GM23248 (cell line): ENCODE measurements at regions not wholly inside any gene's neighbourhood (a gene's known extent, or its start where the extent isn't known, plus 50 kb on each side); places are given as distances from the start of the nearest gene placed in this dataset.
A peak's percentile ranks its signal among the peaks of the same experiment; 100 is the strongest.

Experiments
- DNase-seq: peaks from one replicate; pipeline ENCODE4 v3.0.0-alpha.2; 2015
- H2AFZ ChIP-seq: fragments of 200-600 bp; sonication (generic); 2 replicates; pipeline ENCODE4 v1.6.1; 2016; ENCODE audit warnings: antibody characterized with exemption
- H3F3A ChIP-seq: fragments of 200-600 bp; sonication (generic); 2 replicates; pipeline ENCODE4 v1.6.1; 2016; ENCODE audit warnings: mild to moderate bottlenecking, antibody characterized with exemption, mixed run types; ENCODE audit not compliant: insufficient read depth
- H3K27ac ChIP-seq: fragments of 200-600 bp; sonication (generic); 2 replicates; pipeline ENCODE4 v1.5.1; 2016; ENCODE audit warnings: mild to moderate bottlenecking
- H3K27me3 ChIP-seq: fragments of 200-600 bp; sonication (generic); replicated peaks from 2 replicates; pipeline ENCODE4 v1.6.1; 2016; ENCODE audit warnings: mild to moderate bottlenecking; ENCODE audit not compliant: insufficient read depth
- H3K36me3 ChIP-seq: fragments of 200-600 bp; sonication (generic); 2 replicates; pipeline ENCODE4 v1.6.1; 2016; ENCODE audit warnings: low read depth, mild to moderate bottlenecking
- H3K4me1 ChIP-seq: fragments of 200-600 bp; sonication (generic); 2 replicates; pipeline ENCODE4 v1.6.1; 2016; ENCODE audit warnings: mild to moderate bottlenecking; ENCODE audit not compliant: insufficient read depth
- H3K4me2 ChIP-seq: fragments of 200-600 bp; sonication (generic); one replicate; pipeline ENCODE4 v1.6.1; 2016; ENCODE audit warnings: mild to moderate bottlenecking; ENCODE audit not compliant: unreplicated experiment
- H3K4me3 ChIP-seq: fragments of 200-600 bp; sonication (generic); 2 replicates; pipeline ENCODE4 v1.5.1; 2016; ENCODE audit warnings: mild to moderate bottlenecking
- H3K79me2 ChIP-seq: fragments of 200-600 bp; sonication (generic); 2 replicates; pipeline ENCODE4 v1.6.1; 2016; ENCODE audit warnings: mild to moderate bottlenecking; ENCODE audit not compliant: insufficient read depth
- H3K9ac ChIP-seq: fragments of 200-600 bp; sonication (generic); 2 replicates; pipeline ENCODE4 v1.6.1; 2016; ENCODE audit warnings: mild to moderate bottlenecking
- H3K9me2 ChIP-seq: fragments of 200-600 bp; sonication (generic); 2 replicates; pipeline ENCODE4 v1.6.1; 2016; ENCODE audit warnings: mixed run types, mild to moderate bottlenecking, moderate library complexity; ENCODE audit not compliant: insufficient read depth
- H3K9me3 ChIP-seq: fragments of 200-600 bp; sonication (generic); one replicate; pipeline ENCODE4 v1.6.1; 2017; ENCODE audit warnings: low read depth
- H4K20me1 ChIP-seq: fragments of 200-600 bp; sonication (generic); 2 replicates; pipeline ENCODE4 v1.6.0; 2016; ENCODE audit not compliant: insufficient read depth
- EZH2 ChIP-seq: fragments of 200-600 bp; sonication (generic); IDR thresholded peaks from 2 replicates; pipeline ENCODE4 v1.6.1; 2018; ENCODE audit warnings: antibody characterized with exemption, mild to moderate bottlenecking; ENCODE audit not compliant: insufficient read depth, poor library complexity, severe bottlenecking
- EZH2phosphoT487 ChIP-seq: fragments of 200-600 bp; sonication (generic); IDR thresholded peaks from 2 replicates; pipeline ENCODE4 v1.6.1; 2018; ENCODE audit warnings: antibody characterized with exemption, moderate library complexity, mild to moderate bottlenecking, low read depth; ENCODE audit not compliant: insufficient read depth
- WGBS, 2 experiments: methylation state at CpG; one replicate each; pipeline ENCODE4 v1.1.6; 2015 to 2017; ENCODE audit warnings: low lambda C conversion rate in 2 of 2, low coverage in 1 of 2; ENCODE audit errors: missing lambda C conversion rate in 2 of 2; 5-methylcytosine and 5-hydroxymethylcytosine counted together
- in situ Hi-C: fragments of 300-500 bp; cut with MboI; formaldehyde crosslinking; loops from 2 replicates; pipeline ENCODE4 v1.15.0; 2020

DNA sequence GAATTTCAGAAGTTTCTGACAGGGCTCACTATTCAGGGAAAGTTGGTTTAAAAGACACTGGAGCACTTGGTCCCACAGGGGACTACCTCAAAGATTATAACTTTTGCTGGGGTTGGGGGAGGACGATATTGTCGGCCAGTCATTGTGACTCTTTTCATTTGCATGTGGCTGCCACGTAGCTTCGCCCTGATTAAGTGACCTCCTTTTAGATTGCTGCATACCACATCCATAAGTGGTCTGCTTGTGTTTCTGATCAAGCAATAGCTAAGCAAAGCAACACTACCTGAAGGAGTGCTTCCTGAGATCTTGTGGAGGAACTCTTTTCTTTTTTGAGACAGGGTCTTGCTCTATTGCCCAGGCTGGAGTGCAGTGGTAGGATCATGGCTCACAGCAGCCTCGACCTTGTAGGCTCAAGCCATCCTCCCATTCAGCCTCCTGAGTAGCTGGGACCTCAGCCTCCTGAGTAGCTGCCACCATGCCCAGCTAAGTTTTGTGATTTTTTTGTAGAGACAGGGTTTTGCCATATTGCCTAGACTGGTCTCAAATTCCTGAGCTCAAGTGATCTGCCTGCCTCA lies 691.3 kb downstream of the EPM2A start:
- Histone ChIP-seq H3F3A (peaks cover 17% of the 10 kb centered on the region), H3K9ac (no peak overlapping the region), H3K27ac (0 out of 2 replicates have a peak overlapping the region, but pooled peaks have one; percentile 23), H3K4me3 (no peak overlapping the region), H3K4me1 (peaks cover 17% of the 10 kb centered on the region), H3K4me2 (peak overlapping the region; percentile 24), H3K9me3 (no peaks in the 10 kb centered on the region), H3K9me2 (no peaks in the 10 kb centered on the region), H3K79me2 (no peaks in the 10 kb centered on the region), H3K36me3 (no peaks in the 10 kb centered on the region), H4K20me1 (no peaks in the 10 kb centered on the region), H2AFZ (peak overlapping the region; percentile 4; the same call in 1 of the 2 replicates), H3K27me3 (no peaks in the 10 kb centered on the region)
- in situ Hi-C loops: no loop called here
- DNase-seq: no peak
- TF ChIP-seq EZH2 (no peak), EZH2phosphoT487 (no peak)
- 85 to 88% methylated on average over 5 of the region's 5 CpGs for WGBS, 2 experiments

DNA sequence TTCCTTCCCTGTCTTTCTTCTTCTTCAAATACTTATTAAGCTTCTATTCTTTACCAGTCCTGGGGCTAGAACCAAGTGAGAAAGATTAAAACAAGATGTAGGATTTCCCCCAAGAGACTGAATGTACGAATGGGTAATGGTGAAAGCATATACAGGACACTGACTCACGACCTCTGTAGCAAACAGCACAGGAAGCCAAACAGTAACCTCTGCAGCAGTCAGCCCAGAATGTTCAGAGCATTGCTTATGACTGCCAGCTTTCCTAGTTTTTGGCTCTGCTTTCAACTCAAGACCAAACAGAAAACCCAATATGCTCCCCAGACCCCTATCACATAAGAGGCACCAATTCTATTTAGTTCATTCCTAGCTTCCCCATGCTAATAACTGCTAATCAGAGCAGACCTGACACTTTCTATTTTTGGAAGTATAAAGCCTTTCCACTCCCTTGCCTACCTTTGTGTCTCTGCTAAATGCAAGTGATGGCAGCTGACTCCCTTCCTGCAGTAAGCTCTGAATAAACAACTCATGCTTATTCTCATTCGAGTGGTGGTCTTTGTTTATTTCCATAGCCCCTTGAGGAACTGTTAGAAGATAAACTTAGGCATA lies 690.6 kb downstream of the EPM2A start:
- H3K4me3 ChIP-seq: no peak overlapping the region
- 2 to 5% methylated on average over 3 of the region's 3 CpGs for WGBS, 2 experiments
- no peaks in the 10 kb centered on the region for H3K9me3 ChIP-seq
- H2AFZ ChIP-seq: peak overlapping the region; percentile 8; the same call in 1 of the 2 replicates
- H3F3A ChIP-seq: peaks cover 17% of the 10 kb centered on the region
- H3K9ac ChIP-seq: no peak overlapping the region
- H3K27me3 ChIP-seq: no peaks in the 10 kb centered on the region
- no peaks in the 10 kb centered on the region for H3K9me2 ChIP-seq
- peak overlapping the region; percentile 23; the same call in 1 of the 2 replicates for H3K27ac ChIP-seq
- in situ Hi-C loops: no loop called here
- peak; percentile 90 for DNase-seq
- H3K4me1 ChIP-seq: peaks cover 17% of the 10 kb centered on the region
- H3K4me2 ChIP-seq: peak overlapping the region; percentile 46
- H3K36me3 ChIP-seq: no peaks in the 10 kb centered on the region
- TF ChIP-seq EZH2phosphoT487: no peak
- no peak for TF ChIP-seq EZH2
- no peaks in the 10 kb centered on the region for H3K79me2 ChIP-seq
- H4K20me1 ChIP-seq: no peaks in the 10 kb centered on the region

DNA sequence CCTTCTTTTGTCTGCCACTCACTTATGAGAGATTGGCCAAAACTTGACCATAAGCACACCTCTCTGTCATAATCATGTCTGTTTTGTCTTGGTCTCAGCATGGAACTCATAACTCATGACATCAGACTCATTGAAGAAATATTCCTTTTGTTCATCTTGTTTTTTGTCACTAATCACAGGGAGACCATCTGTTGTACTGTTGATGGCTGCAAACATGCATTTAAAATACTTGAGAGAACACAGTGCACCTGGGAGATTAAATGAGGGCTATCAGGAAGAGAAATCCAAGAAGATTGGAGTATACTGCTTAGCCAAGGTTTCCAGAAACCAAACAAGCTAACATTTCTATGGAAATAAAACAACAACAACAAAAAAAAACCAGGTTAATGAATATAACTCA lies 689.7 kb downstream of the EPM2A start:
- TF ChIP-seq EZH2 (no peak), EZH2phosphoT487 (no peak)
- in situ Hi-C loops: no loop called here
- DNase-seq: no peak
- Histone ChIP-seq H3K27ac (no peak overlapping the region), H3K4me1 (peaks cover 17% of the 10 kb centered on the region), H3F3A (peaks cover 17% of the 10 kb centered on the region), H3K9ac (no peak overlapping the region), H4K20me1 (no peaks in the 10 kb centered on the region), H3K4me2 (no peak overlapping the region), H3K27me3 (no peaks in the 10 kb centered on the region), H3K9me2 (no peaks in the 10 kb centered on the region), H3K9me3 (no peaks in the 10 kb centered on the region), H3K36me3 (no peaks in the 10 kb centered on the region), H2AFZ (0 out of 2 replicates have a peak overlapping the region, but pooled peaks have one; percentile 8), H3K4me3 (no peak overlapping the region), H3K79me2 (no peaks in the 10 kb centered on the region)

DNA sequence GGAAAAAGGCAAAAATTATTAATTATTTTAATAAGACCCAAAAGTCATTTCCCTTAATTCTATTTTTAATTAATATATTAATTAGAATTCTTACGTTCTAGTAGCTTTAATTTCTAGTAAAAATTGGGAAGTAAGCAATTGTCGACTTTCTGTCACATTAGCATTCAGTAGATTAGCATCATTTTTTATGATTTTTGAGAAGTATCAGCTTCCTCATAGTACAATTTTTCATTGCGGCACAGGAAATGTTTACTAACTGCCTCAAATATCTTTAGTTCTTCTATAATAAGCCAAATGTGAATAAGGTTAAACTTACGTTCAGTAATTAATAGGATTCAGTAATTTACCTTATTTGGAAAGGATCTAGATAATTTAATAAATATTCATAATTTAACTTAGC lies 687.4 kb downstream of the EPM2A start:
- Histone ChIP-seq H3K4me2 (no peak overlapping the region), H3K27ac (no peak overlapping the region), H2AFZ (no peak overlapping the region), H3K9me3 (no peaks in the 10 kb centered on the region), H3K4me3 (no peak overlapping the region), H3K9ac (no peak overlapping the region), H4K20me1 (no peaks in the 10 kb centered on the region), H3K4me1 (peaks cover 17% of the 10 kb centered on the region), H3K79me2 (no peaks in the 10 kb centered on the region), H3K9me2 (no peaks in the 10 kb centered on the region), H3K36me3 (no peaks in the 10 kb centered on the region), H3F3A (peaks cover 17% of the 10 kb centered on the region), H3K27me3 (no peaks in the 10 kb centered on the region)
- no peak for DNase-seq
- 94 to 96% methylated on average over 4 of the region's 4 CpGs for WGBS, 2 experiments
- in situ Hi-C loops: no loop called here
- no peak for TF ChIP-seq EZH2phosphoT487
- TF ChIP-seq EZH2: no peak

DNA sequence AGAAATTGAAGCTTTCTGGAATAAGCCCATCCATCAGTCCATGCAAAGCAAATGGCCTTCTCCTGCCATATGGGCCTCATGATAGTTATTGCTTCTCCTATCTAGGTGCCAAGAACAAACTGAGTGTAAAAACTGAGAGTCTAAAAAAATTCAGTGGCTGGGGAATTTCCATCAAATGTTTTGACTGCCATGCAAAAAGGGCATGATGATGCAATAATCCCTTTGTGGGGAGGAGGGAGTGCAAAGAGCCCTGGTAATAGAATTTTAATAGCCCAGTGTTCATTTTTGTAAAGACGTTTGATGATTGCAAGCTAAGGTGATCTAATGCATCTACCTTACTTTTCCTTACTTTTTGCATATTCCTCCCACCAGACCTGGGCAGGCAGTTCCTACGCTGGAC lies 683.7 kb downstream of the EPM2A start:
- H4K20me1 ChIP-seq: no peaks in the 10 kb centered on the region
- no peaks in the 10 kb centered on the region for H3K9me2 ChIP-seq
- no peak overlapping the region for H3K9ac ChIP-seq
- H2AFZ ChIP-seq: no peak overlapping the region
- no peak overlapping the region for H3K4me3 ChIP-seq
- WGBS, 2 experiments: 60 to 61% methylated on average over 2 of the region's 2 CpGs
- no peak for DNase-seq
- H3K36me3 ChIP-seq: no peaks in the 10 kb centered on the region
- no peak overlapping the region for H3K4me2 ChIP-seq
- H3K27ac ChIP-seq: no peak overlapping the region
- H3K27me3 ChIP-seq: no peaks in the 10 kb centered on the region
- H3K9me3 ChIP-seq: no peaks in the 10 kb centered on the region
- no peaks in the 10 kb centered on the region for H3K4me1 ChIP-seq
- H3K79me2 ChIP-seq: no peaks in the 10 kb centered on the region
- in situ Hi-C loops: no loop called here
- no peak for TF ChIP-seq EZH2
- no peak for TF ChIP-seq EZH2phosphoT487
- H3F3A ChIP-seq: no peaks in the 10 kb centered on the region
